PC-9 (cell line): ENCODE measurements at regions not wholly inside any gene's neighbourhood (a gene's known extent, or its start where the extent isn't known, plus 50 kb on each side); places are given as distances from the start of the nearest gene placed in this dataset.

Experiments
- EZH2 ChIP-seq: fragments of 200-600 bp; sonication (generic); IDR thresholded peaks from 2 replicates; pipeline ENCODE4 v1.8.0; 2017; ENCODE audit warnings: antibody characterized with exemption, low read depth
- TF ChIP-seq, protein P1 (sequence below): fragments of 200-600 bp; sonication (generic); conservative IDR thresholded peaks from 2 replicates; pipeline ENCODE4 v1.6.1; 2017; ENCODE audit warnings: mixed run types, antibody characterized with exemption, mild to moderate bottlenecking, moderate library complexity

DNA sequence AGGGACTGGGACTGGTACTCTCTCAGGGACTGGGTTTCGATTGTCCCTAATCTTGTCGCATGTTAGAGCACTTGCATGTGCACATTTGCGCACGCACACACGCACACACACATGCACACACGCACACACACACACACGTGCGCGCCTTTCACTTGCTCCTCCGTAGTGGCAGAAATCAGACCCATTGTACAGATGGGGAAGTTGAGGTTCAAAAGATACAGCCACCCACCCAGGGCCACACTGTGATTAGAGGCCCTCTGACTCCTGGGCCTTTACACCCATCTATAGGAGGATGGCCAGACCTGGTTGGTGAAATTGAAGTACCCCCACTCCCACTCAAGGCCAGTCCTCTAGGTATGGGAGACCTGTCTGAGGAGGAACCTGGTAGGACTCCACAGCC lies 167.8 kb upstream of the LHX5 start:
- TF ChIP-seq, protein P1, sequence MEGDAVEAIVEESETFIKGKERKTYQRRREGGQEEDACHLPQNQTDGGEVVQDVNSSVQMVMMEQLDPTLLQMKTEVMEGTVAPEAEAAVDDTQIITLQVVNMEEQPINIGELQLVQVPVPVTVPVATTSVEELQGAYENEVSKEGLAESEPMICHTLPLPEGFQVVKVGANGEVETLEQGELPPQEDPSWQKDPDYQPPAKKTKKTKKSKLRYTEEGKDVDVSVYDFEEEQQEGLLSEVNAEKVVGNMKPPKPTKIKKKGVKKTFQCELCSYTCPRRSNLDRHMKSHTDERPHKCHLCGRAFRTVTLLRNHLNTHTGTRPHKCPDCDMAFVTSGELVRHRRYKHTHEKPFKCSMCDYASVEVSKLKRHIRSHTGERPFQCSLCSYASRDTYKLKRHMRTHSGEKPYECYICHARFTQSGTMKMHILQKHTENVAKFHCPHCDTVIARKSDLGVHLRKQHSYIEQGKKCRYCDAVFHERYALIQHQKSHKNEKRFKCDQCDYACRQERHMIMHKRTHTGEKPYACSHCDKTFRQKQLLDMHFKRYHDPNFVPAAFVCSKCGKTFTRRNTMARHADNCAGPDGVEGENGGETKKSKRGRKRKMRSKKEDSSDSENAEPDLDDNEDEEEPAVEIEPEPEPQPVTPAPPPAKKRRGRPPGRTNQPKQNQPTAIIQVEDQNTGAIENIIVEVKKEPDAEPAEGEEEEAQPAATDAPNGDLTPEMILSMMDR: no peak
- no peak for TF ChIP-seq EZH2
